ENCODE measurements at regions not wholly inside any gene's neighbourhood (a gene's known extent, or its start where the extent isn't known, plus 50 kb on each side); places are given as distances from the start of the nearest gene placed in this dataset.

- no peak for TF ChIP-seq EP300 (IDR thresholded peaks at IDR 0.05)
- TF ChIP-seq POLR2AphosphoS5 (IDR thresholded peaks at IDR 0.05): no peak
Observed at GRCh38 chr12:123034022-123034541, 53.6 kb downstream of the ARL6IP4 start.

All from esophagus muscularis mucosa (tissue), 3 donors.